Osteoblast (primary cell): ENCODE measurements at regions not wholly inside any gene's neighbourhood (a gene's known extent, or its start where the extent isn't known, plus 50 kb on each side); places are given as distances from the start of the nearest gene placed in this dataset.

Source experiments
- DNase-seq: peaks from one replicate; pipeline ENCODE4 v3.0.0; 2011; ENCODE audit warnings: low spot score, mixed read lengths; ENCODE audit not compliant: insufficient read length; ENCODE audit errors: missing footprints
- H2AFZ ChIP-seq: 2 replicates; pipeline ENCODE4 v1.6.0; 2011; ENCODE audit warnings: mild to moderate bottlenecking, low read length
- H3K27ac ChIP-seq: 2 replicates; pipeline ENCODE4 v1.5.1; 2011; ENCODE audit warnings: mild to moderate bottlenecking, low read depth, low read length, moderate library complexity
- H3K27me3 ChIP-seq: 2 replicates; pipeline ENCODE4 v1.6.0; 2012; ENCODE audit warnings: mild to moderate bottlenecking, control low read depth, inconsistent platforms, low read length, moderate library complexity; ENCODE audit not compliant: insufficient read depth
- H3K36me3 ChIP-seq: 2 replicates; pipeline ENCODE4 v1.5.1; 2011; ENCODE audit warnings: mild to moderate bottlenecking, low read length, control low read depth, moderate library complexity; ENCODE audit not compliant: insufficient read depth
- H3K4me1 ChIP-seq: 2 replicates; pipeline ENCODE4 v1.5.1; 2011; ENCODE audit warnings: mild to moderate bottlenecking, low read length, control low read depth, moderate library complexity; ENCODE audit not compliant: insufficient read depth
- H3K4me2 ChIP-seq: 2 replicates; pipeline ENCODE4 v1.6.0; 2011; ENCODE audit warnings: mild to moderate bottlenecking, low read length; ENCODE audit not compliant: insufficient read depth
- H3K4me3 ChIP-seq: fragments of 200-600 bp; sonication (generic); 3 replicates; pipeline ENCODE4 v1.5.1; 2012; ENCODE audit warnings: mild to moderate bottlenecking, low read length, inconsistent platforms; ENCODE audit not compliant: insufficient read depth
- H3K79me2 ChIP-seq: 2 replicates; pipeline ENCODE4 v1.6.0; 2012; ENCODE audit warnings: mild to moderate bottlenecking, low read length, control low read depth, inconsistent platforms; ENCODE audit not compliant: insufficient read depth
- H3K9me3 ChIP-seq: 2 replicates; pipeline ENCODE4 v1.5.1; 2011; ENCODE audit warnings: low read depth, low read length, control low read depth
- H4K20me1 ChIP-seq: 2 replicates; pipeline ENCODE4 v1.6.0; 2012; ENCODE audit warnings: mild to moderate bottlenecking, low read length, control low read depth; ENCODE audit not compliant: insufficient read depth
- CTCF ChIP-seq: IDR thresholded peaks from 2 replicates; pipeline ENCODE4 v1.5.1; 2011; ENCODE audit warnings: mild to moderate bottlenecking, low read depth, low read length, moderate library complexity; ENCODE audit errors: extremely low read depth

DNA sequence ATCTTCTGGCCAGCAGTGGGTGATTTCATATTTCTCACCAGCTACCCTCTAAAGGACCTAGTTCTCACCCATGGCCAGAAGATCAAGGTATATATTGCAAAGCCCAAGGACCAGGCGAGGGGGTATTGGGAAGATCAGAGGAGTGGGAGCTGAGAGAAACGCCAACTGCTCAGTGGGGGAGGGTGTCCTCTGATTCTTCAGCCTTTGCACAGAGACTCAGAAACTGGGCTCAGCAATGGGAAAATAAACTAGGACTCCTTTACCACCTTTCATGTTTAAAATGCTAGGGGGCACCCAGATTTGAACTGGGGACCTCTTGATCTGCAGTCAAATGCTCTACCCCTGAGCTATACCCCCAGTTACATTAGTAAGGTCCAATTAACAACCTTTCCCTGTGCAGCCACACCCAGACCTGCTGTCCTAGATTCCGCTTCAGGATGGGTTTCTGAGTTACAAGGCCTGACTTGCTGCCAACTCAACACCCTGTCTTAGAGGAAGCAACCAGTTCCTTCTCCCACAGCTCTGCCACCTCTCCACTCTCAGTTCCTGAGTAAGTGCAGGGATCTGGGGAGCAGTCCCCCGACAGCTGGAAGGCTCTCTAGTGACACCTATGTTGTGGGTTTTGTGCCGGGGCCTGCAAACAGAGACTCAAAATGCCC lies 93.5 kb downstream of the ZNF783 start:
- Histone ChIP-seq H3K9me3 (no peaks in the 10 kb centered on the region), H3K4me1 (no peaks in the 10 kb centered on the region), H3K79me2 (no peaks in the 10 kb centered on the region), H3K36me3 (no peaks in the 10 kb centered on the region), H3K27ac (no peak overlapping the region), H4K20me1 (no peaks in the 10 kb centered on the region), H2AFZ (no peak overlapping the region), H3K27me3 (no peaks in the 10 kb centered on the region), H3K4me3 (no peak overlapping the region), H3K4me2 (no peak overlapping the region)
- peak; percentile 58 for DNase-seq
- TF ChIP-seq CTCF, result no peak

DNA sequence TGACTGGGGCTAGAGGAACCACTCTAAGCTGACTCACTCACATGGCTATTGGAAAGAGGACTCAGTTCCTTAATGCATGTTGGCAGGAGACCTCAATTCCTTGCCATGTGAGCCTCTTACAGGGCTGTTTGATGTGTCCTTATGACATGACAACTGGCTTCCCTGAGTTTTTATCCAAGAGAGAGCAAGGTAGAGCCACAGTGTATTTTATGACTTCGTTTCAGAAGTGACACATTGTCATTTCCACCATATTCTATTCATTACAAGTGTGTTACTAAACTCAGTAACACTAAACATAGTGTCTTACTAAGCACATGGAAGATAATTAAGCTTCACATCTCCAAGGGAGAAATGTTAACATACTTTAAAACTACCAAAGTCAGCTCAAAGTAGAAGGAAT lies 98.2 kb downstream of the ZNF777 start:
- Histone ChIP-seq H4K20me1 (no peaks in the 10 kb centered on the region), H3K27me3 (no peaks in the 10 kb centered on the region), H3K79me2 (no peaks in the 10 kb centered on the region), H3K27ac (no peak overlapping the region), H3K4me3 (no peak overlapping the region), H3K4me2 (no peak overlapping the region), H3K9me3 (no peaks in the 10 kb centered on the region), H2AFZ (no peak overlapping the region), H3K4me1 (no peaks in the 10 kb centered on the region), H3K36me3 (no peaks in the 10 kb centered on the region)
- TF ChIP-seq CTCF, result no peak
- no peak for DNase-seq

DNA sequence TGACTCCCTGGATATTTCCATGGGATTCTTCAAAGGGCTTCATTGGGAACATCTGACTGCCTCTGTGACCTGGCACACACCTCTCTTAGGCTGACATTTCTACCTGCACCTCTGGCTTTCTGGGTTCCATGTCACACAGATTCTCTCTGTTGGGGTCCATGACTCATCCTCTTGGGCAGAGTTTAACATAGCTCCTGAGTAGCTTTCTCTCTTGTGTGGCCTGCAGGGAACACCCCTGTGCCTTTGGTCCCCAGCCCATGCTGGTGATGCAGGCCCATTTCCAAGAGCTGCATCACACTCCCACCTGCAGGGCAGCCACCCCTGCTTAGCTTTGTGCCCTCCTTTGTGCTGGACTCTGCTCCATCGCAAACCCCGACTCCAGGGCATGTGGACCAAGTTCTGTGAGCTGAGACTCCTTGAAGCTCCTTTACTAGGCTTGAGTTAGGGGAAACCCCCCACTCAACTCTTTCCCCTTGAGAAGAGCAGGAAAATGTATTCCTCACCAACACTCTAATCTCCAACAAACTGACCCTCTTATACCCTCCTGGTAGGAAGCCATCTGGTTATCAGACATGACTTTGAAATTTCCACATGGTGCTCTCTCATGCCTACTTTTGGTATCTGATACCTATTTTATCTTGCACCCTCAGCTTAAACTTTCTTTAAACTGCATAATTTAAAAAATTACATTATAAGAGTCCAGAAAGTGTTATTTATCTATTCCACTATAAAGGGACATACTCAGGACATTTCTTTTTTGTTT lies 93.3 kb downstream of the ZNF777 start:
- Histone ChIP-seq H3K4me2 (no peak overlapping the region), H3K4me3 (no peak overlapping the region), H4K20me1 (no peaks in the 10 kb centered on the region), H2AFZ (no peak overlapping the region), H3K9me3 (no peaks in the 10 kb centered on the region), H3K36me3 (no peaks in the 10 kb centered on the region), H3K79me2 (no peaks in the 10 kb centered on the region), H3K4me1 (no peaks in the 10 kb centered on the region), H3K27me3 (no peaks in the 10 kb centered on the region), H3K27ac (no peak overlapping the region)
- TF ChIP-seq CTCF, result no peak
- DNase-seq, result no peak

DNA sequence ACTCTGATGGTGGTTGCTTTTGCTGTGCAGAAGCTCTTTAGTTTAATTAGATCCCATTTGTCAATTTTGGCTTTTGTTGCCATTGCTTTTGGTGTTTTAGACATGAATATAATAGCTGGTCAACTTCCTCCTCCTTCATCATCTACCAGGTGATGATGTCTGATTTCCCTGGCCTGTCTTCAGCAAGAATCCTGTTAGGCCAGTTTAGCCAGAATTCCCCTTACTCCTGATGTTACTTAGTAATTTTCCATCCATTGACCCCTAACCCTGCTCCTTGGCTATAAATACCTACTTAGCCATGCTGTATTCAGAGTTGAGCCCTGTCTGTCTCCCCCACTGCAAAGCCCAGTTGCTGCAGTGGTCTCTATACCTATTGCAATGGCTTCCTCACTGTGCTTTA lies 91.4 kb downstream of the ZNF777 start:
- no peak overlapping the region for H3K27ac ChIP-seq

More for the DNA sequence above, 91.4 kb downstream of the ZNF777 start:
- Histone ChIP-seq H3K9me3 (no peaks in the 10 kb centered on the region), H3K27me3 (no peaks in the 10 kb centered on the region), H2AFZ (no peak overlapping the region), H3K4me1 (no peaks in the 10 kb centered on the region), H3K36me3 (no peaks in the 10 kb centered on the region), H3K4me3 (no peak overlapping the region), H4K20me1 (no peaks in the 10 kb centered on the region), H3K4me2 (no peak overlapping the region), H3K79me2 (no peaks in the 10 kb centered on the region)
- DNase-seq, result no peak
- no peak for TF ChIP-seq CTCF
